Upper lobe of left lung (tissue), 6 donors: ENCODE measurements at regions not wholly inside any gene's neighbourhood (a gene's known extent, or its start where the extent isn't known, plus 50 kb on each side); places are given as distances from the start of the nearest gene placed in this dataset.

Source experiments
- ATAC-seq, 2 donors: fragments of 200-7000 bp; cut with Tn5 transposase; one replicate each; pipeline ENCODE4 v1.9.1; 2022; ENCODE audit warnings: mild to moderate bottlenecking in 2 of 2, moderate library complexity in 2 of 2; ENCODE audit not compliant: low FRiP score in 2 of 2
- DNase-seq, 2 donors: peaks; one replicate each; pipeline ENCODE4 v3.0.0-alpha.2; 2019 to 2020
- H3K27ac ChIP-seq, 4 donors: fragments of 200-600 bp; sonication (generic); one replicate each; pipeline ENCODE4 v1.5.1; 2016 to 2019
- H3K27me3 ChIP-seq, 4 donors: fragments of 200-600 bp; sonication (generic); one replicate each; pipeline ENCODE4 v1.5.1; 2017 to 2019
- H3K36me3 ChIP-seq, 4 donors: fragments of 200-600 bp; sonication (generic); one replicate each; pipeline ENCODE4 v1.5.1; 2016 to 2019
- H3K4me1 ChIP-seq, 4 donors: fragments of 200-600 bp; sonication (generic); one replicate each; pipeline ENCODE4 v1.5.1; 2018 to 2019
- H3K4me3 ChIP-seq, 4 donors: fragments of 200-600 bp; sonication (generic); one replicate each; pipeline ENCODE4 v1.5.1; 2017 to 2019; ENCODE audit warnings: mild to moderate bottlenecking in 2 of 4, moderate library complexity in 1 of 4
- H3K9me3 ChIP-seq, 4 donors: fragments of 200-600 bp; sonication (generic); one replicate each; pipeline ENCODE4 v1.5.1; 2018 to 2019
- CTCF ChIP-seq, 6 experiments: fragments of 450-650 bp in 4 of 6; fragments of 200-600 bp in 2 of 6; sonication (generic) in 2 of 6; IDR thresholded peaks; one replicate each; pipeline ENCODE4 v1.5.1; 2016 to 2019; ENCODE audit warnings: antibody characterized with exemption in 6 of 6
- EP300 ChIP-seq, 4 donors: sonication (generic); formaldehyde crosslinking; IDR thresholded peaks; one replicate each; pipeline ENCODE4 v1.5.1; 2017; ENCODE audit warnings: antibody characterized with exemption in 4 of 4, control low read depth in 2 of 4
- POLR2A ChIP-seq, 4 donors: fragments of 450-650 bp; IDR thresholded peaks; one replicate each; pipeline ENCODE4 v1.5.1; 2016 to 2017; ENCODE audit warnings: antibody characterized with exemption in 4 of 4, mild to moderate bottlenecking in 2 of 4
- POLR2AphosphoS5 ChIP-seq, 2 donors: sonication (generic); formaldehyde crosslinking; IDR thresholded peaks; one replicate each; pipeline ENCODE4 v1.5.1; 2017; ENCODE audit warnings: antibody characterized with exemption in 2 of 2
- WGBS, 2 donors: methylation state at CpG; one replicate each; pipeline ENCODE4 v1.1.5; 2017 to 2018; 5-methylcytosine and 5-hydroxymethylcytosine counted together
- donor health status: DM: no; HTN: no; CAD: no; lungs with moderate emphysema.
- donor health status: DM: no; HTN: yes; CAD: no; lungs with severe emphysema.

- H3K27ac ChIP-seq = peak overlapping the region in 1 of 4 donors; percentile 78
- no peaks in the 10 kb centered on the region for H3K27me3 ChIP-seq
- ATAC-seq (no peak), DNase-seq (no peak)
- TF ChIP-seq EP300 (IDR thresholded peaks at IDR 0.05) (no peak), POLR2AphosphoS5 (IDR thresholded peaks at IDR 0.05) (no peak), POLR2A (IDR thresholded peaks at IDR 0.05) (no peak), CTCF (IDR thresholded peaks at IDR 0.05) (no peak)
- H3K9me3 ChIP-seq = no peaks in the 10 kb centered on the region
- 94 to 96% methylated on average over 2 of the region's 2 CpGs for WGBS, 2 donors
- no peak overlapping the region for H3K4me3 ChIP-seq
- H3K4me1 ChIP-seq = peaks cover 12 to 38% (median 18%) of the 10 kb centered on the region in 4 donors
- H3K36me3 ChIP-seq = no peaks in the 10 kb centered on the region
Measured at GRCh38 chr12:93126069-93126474, 197.0 kb upstream of the EEA1 start.

GRCh38 chr12:93127107-93127560, 198.0 kb upstream of the EEA1 start:
- peak overlapping the region; percentile 46 to 83 (median 74) for H3K27ac ChIP-seq
- WGBS, 2 donors = 55 to 77% methylated on average over 7 of the region's 7 CpGs
- ATAC-seq = peak in 1 of 2 donors; percentile 6
- no peak overlapping the region for H3K4me3 ChIP-seq
- peaks cover 10 to 32% (median 17%) of the 10 kb centered on the region in 4 donors for H3K4me1 ChIP-seq
- H3K27me3 ChIP-seq = no peaks in the 10 kb centered on the region
- H3K36me3 ChIP-seq = no peaks in the 10 kb centered on the region
- peak in 1 of 2 donors; percentile 54 for DNase-seq
- H3K9me3 ChIP-seq = no peaks in the 10 kb centered on the region
- no peak for TF ChIP-seq EP300 (IDR thresholded peaks at IDR 0.05)

- Histone ChIP-seq H3K4me1 (peaks cover 5 to 27% (median 15%) of the 10 kb centered on the region in 4 donors), H3K27me3 (no peaks in the 10 kb centered on the region), H3K27ac (peak overlapping the region; percentile 46 to 83 (median 74)), H3K9me3 (no peaks in the 10 kb centered on the region), H3K36me3 (no peaks in the 10 kb centered on the region), H3K4me3 (peak overlapping the region in 1 of 4 donors; percentile 5)
- TF ChIP-seq EP300 (IDR thresholded peaks at IDR 0.05) (peak in 2 of 4 donors; percentile 34 to 87), POLR2A (IDR thresholded peaks at IDR 0.05) (no peak), POLR2AphosphoS5 (IDR thresholded peaks at IDR 0.05) (peak; percentile 86), CTCF (IDR thresholded peaks at IDR 0.05) (peak; percentile 11 to 82 (median 48))
- ATAC-seq (peak; percentile 79 to 89), DNase-seq (peak in 1 of 2 donors; percentile 87)
- WGBS, 2 donors = 49 to 63% methylated on average over 13 to 16 of the region's 16 CpGs
Measured at GRCh38 chr12:93127582-93128331, 198.7 kb upstream of the EEA1 start.

- Histone ChIP-seq H3K27ac (peak overlapping the region; percentile 23 to 83 (median 74)), H3K9me3 (no peaks in the 10 kb centered on the region), H3K4me1 (peaks cover 5 to 27% (median 15%) of the 10 kb centered on the region in 4 donors), H3K4me3 (peak overlapping the region in 1 of 4 donors; percentile 5), H3K36me3 (no peaks in the 10 kb centered on the region), H3K27me3 (no peaks in the 10 kb centered on the region)
- ATAC-seq = peak; percentile 28 to 47
- 66 to 72% methylated on average over 6 of the region's 6 CpGs for WGBS, 2 donors
- no peak for TF ChIP-seq EP300 (IDR thresholded peaks at IDR 0.05)
- no peak for TF ChIP-seq CTCF (IDR thresholded peaks at IDR 0.05)
- TF ChIP-seq POLR2A (IDR thresholded peaks at IDR 0.05) = no peak
- DNase-seq = peak; percentile 50 to 73
Measured at GRCh38 chr12:93128332-93128707, 199.2 kb upstream of the EEA1 start.

GRCh38 chr12:93130366-93131054, 201.4 kb upstream of the EEA1 start:
- no peaks in the 10 kb centered on the region for H3K36me3 ChIP-seq
- WGBS, 2 donors = 60 to 68% methylated on average over 4 of the region's 4 CpGs
- H3K4me1 ChIP-seq = peaks cover 16 to 35% (median 24%) of the 10 kb centered on the region in 4 donors
- H3K27me3 ChIP-seq = no peaks in the 10 kb centered on the region
- no peak for ATAC-seq
- H3K27ac ChIP-seq = peak overlapping the region in 1 of 4 donors; percentile 24
- no peaks in the 10 kb centered on the region for H3K9me3 ChIP-seq
- DNase-seq = no peak
- no peak overlapping the region for H3K4me3 ChIP-seq
- TF ChIP-seq POLR2AphosphoS5 (IDR thresholded peaks at IDR 0.05) (no peak), CTCF (IDR thresholded peaks at IDR 0.05) (no peak), EP300 (IDR thresholded peaks at IDR 0.05) (no peak), POLR2A (IDR thresholded peaks at IDR 0.05) (no peak)
